GM12872 (cell line): ENCODE measurements at regions not wholly inside any gene's neighbourhood (a gene's known extent, or its start where the extent isn't known, plus 50 kb on each side); places are given as distances from the start of the nearest gene placed in this dataset.

ENCODE experiments used
- CTCF ChIP-seq: IDR thresholded peaks from 3 replicates; pipeline ENCODE4 v1.5.1; 2011; ENCODE audit warnings: low read depth, mild to moderate bottlenecking, low read length, moderate library complexity; ENCODE audit not compliant: insufficient read depth

DNA sequence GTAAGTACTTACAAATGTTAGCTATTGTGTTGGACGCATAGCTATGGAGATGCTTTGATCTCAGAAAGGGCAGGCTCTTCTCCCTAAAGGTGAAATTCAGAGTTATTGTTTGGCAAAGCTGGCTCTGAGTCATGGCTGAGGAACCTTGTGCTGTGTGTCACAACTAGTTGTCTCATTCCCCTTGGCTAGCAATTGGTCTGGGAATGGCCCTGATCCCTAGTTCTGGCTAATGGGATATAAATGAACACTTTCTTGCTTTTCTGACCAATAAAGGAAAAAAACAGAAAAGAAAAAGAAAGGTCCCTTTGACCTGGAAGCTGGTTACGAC lies 210.6 kb downstream of the MAP2K4 start:
- no peak for TF ChIP-seq CTCF

- no peak for TF ChIP-seq CTCF
Observed at GRCh38 chr17:12242345-12242954, 221.8 kb downstream of the MAP2K4 start.

DNA sequence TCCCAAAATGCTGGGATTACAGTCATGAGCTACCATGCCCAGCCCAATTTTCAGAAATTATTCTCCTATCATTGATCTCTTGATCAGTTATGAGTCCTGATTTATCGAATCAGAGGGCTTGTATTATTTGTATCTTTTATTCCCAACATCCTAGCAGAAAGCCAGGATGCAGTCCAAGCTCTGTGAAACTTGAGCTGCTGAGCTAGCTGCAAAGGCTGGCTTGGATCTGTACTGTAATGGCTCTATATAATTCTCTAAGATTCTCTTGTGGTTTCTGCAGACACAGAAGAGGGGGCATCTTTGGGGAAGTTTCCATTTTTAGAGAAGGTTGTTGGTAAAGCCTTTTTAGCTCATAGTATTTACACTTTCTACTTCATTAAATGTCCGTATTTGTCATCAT lies 227.1 kb downstream of the MAP2K4 start:
- TF ChIP-seq CTCF: no peak

- TF ChIP-seq CTCF: no peak
Observed at GRCh38 chr17:12250973-12251372, 230.3 kb downstream of the MAP2K4 start.

DNA sequence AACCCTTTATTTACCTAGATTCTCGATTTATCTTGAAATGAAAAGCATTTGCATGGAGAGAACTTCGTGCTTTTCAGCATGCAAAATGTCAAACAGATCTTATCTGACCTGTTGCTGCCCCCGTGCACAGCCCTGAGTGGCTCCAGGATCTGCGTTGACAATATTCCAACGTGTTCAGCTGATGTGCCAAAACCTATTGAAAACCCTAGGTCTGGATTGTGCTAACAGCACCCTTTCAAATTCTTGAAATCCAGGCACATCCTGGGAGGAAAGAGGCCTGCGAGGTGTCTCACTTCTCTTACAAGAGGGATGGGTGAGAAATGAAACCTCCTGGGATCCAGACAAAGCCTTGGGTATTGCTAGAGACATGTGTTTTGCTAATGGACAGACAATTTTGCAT lies 231.8 kb downstream of the MAP2K4 start:
- no peak for TF ChIP-seq CTCF

DNA sequence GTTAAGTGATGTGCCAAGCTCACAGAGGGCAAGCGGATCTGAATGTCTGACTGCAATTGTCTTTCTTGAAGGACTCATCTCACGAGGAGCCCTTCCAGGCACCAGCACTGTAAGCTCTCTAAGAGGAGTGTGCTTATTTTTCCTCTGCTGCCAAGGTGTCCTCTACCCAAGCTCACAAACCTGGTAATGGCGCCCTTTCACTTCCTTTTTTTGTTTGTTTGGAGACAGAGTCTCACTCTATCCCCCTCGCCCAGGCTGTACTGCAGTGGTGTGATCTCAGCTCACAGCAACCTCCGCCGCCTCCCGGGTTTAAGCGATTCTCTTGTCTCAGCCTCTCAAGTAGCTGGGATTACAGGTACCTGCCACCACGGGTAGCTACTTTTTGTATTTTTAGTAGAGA lies 233.8 kb downstream of the MAP2K4 start:
- no peak for TF ChIP-seq CTCF

DNA sequence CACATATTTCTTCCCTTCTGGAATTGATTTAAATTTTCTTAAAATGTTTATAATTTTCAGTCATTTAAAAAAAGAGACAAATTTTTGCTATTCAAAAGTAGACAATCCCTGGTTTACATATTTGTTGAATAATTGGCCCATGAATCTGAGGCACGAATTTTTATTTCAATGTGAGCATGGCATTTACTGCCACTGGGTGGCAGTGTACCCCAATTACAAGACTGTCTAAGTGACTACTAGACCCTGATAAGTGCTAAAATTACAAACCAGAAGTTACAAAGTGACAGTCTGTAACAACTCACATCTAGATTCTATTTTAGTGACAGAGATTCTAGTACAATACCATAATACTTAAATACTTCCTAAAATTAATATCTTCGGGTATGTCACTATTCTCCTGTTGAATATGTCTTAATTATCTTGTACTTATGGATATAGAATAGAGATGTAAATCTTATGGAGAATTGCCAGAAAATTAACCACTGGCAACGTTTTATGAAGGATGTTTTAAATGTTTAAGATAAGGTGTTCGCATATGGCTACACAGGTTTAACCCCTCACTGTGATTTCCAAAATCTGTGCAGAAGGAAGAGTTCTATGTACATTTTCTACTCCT lies 235.8 kb downstream of the MAP2K4 start:
- peak; percentile 65 for TF ChIP-seq CTCF
